Neuron (in vitro differentiated cells): ENCODE measurements at regions not wholly inside any gene's neighbourhood (a gene's known extent, or its start where the extent isn't known, plus 50 kb on each side); places are given as distances from the start of the nearest gene placed in this dataset.
"Not testable (repeated sequence)": the region's sequence is repeated elsewhere in the genome, so short reads cannot be mapped to it uniquely, and the experiment has no call there.

ENCODE experiments used
- H2AFZ ChIP-seq: one replicate; pipeline ENCODE4 v1.6.1; 2013; ENCODE audit warnings: low read depth, mild to moderate bottlenecking, inconsistent platforms, low read length, moderate library complexity
- H3K27me3 ChIP-seq: one replicate; pipeline ENCODE4 v1.6.1; 2013; ENCODE audit warnings: low read length; ENCODE audit not compliant: insufficient read depth
- H3K36me3 ChIP-seq: one replicate; pipeline ENCODE4 v1.6.1; 2013; ENCODE audit warnings: low read length; ENCODE audit not compliant: insufficient read depth
- H3K4me1 ChIP-seq: one replicate; pipeline ENCODE4 v1.6.1; 2013; ENCODE audit warnings: low read length; ENCODE audit not compliant: insufficient read depth
- H3K4me3 ChIP-seq: 2 replicates; pipeline ENCODE4 v1.5.1; 2013; ENCODE audit warnings: mild to moderate bottlenecking, low read length, moderate library complexity
- H3K9me3 ChIP-seq: one replicate; pipeline ENCODE4 v1.6.1; 2013; ENCODE audit warnings: low read length

- Histone ChIP-seq H3K9me3 (no peaks in the 10 kb centered on the region), H3K4me3 (no peak overlapping the region), H3K4me1 (peaks cover 10% of the 10 kb centered on the region), H3K27me3 (no peaks in the 10 kb centered on the region), H3K36me3 (peaks cover under 1% of the 10 kb centered on the region), H2AFZ (no peak overlapping the region)
These were observed 133.2 kb downstream of the MRPL57 start for GRCh38 chr13:21309542-21310172.

GRCh38 chr13:21310220-21310619, 133.8 kb downstream of the MRPL57 start:
- Histone ChIP-seq H3K4me1 (peaks cover 10% of the 10 kb centered on the region), H3K36me3 (no peaks in the 10 kb centered on the region), H3K27me3 (no peaks in the 10 kb centered on the region), H3K9me3 (no peaks in the 10 kb centered on the region), H3K4me3 (no peak overlapping the region), H2AFZ (no peak overlapping the region)

- not testable (repeated sequence) for H2AFZ ChIP-seq, H3K36me3 ChIP-seq, H3K4me3 ChIP-seq, H3K27me3 ChIP-seq, H3K9me3 ChIP-seq, H3K4me1 ChIP-seq
These were observed 138.5 kb downstream of the MRPL57 start for GRCh38 chr13:21314976-21315375.

- Histone ChIP-seq H3K4me1 (no peaks in the 10 kb centered on the region), H3K4me3 (no peak overlapping the region), H3K36me3 (no peaks in the 10 kb centered on the region), H3K27me3 (no peaks in the 10 kb centered on the region), H3K9me3 (no peaks in the 10 kb centered on the region), H2AFZ (no peak overlapping the region)
These were observed 139.9 kb downstream of the MRPL57 start for GRCh38 chr13:21316376-21316775.

GRCh38 chr13:21318891-21319532, 140.1 kb downstream of the ZDHHC20 start:
- no peak overlapping the region for H2AFZ ChIP-seq
- no peaks in the 10 kb centered on the region for H3K36me3 ChIP-seq
- no peaks in the 10 kb centered on the region for H3K9me3 ChIP-seq
- no peaks in the 10 kb centered on the region for H3K27me3 ChIP-seq
- no peaks in the 10 kb centered on the region for H3K4me1 ChIP-seq
- no peak overlapping the region for H3K4me3 ChIP-seq

GRCh38 chr13:21319869-21320641, 139.0 kb downstream of the ZDHHC20 start:
- no peaks in the 10 kb centered on the region for H3K36me3 ChIP-seq
- H3K9me3 ChIP-seq = no peaks in the 10 kb centered on the region
- H3K4me1 ChIP-seq = no peaks in the 10 kb centered on the region
- H3K27me3 ChIP-seq = no peaks in the 10 kb centered on the region
- H3K4me3 ChIP-seq = no peak overlapping the region
- H2AFZ ChIP-seq = no peak overlapping the region

GRCh38 chr13:21320642-21321034, 138.5 kb downstream of the ZDHHC20 start:
- Histone ChIP-seq H2AFZ (no peak overlapping the region), H3K9me3 (no peaks in the 10 kb centered on the region), H3K27me3 (no peaks in the 10 kb centered on the region), H3K4me3 (no peak overlapping the region), H3K36me3 (no peaks in the 10 kb centered on the region), H3K4me1 (no peaks in the 10 kb centered on the region)

GRCh38 chr13:21321269-21321668, 137.8 kb downstream of the ZDHHC20 start:
- Histone ChIP-seq H3K27me3 (no peaks in the 10 kb centered on the region), H3K4me1 (no peaks in the 10 kb centered on the region), H2AFZ (no peak overlapping the region), H3K36me3 (no peaks in the 10 kb centered on the region), H3K4me3 (no peak overlapping the region), H3K9me3 (no peaks in the 10 kb centered on the region)

GRCh38 chr13:21322327-21322965, 136.7 kb downstream of the ZDHHC20 start:
- H2AFZ ChIP-seq = no peak overlapping the region
- no peaks in the 10 kb centered on the region for H3K27me3 ChIP-seq
- no peaks in the 10 kb centered on the region for H3K4me1 ChIP-seq
- no peaks in the 10 kb centered on the region for H3K9me3 ChIP-seq
- no peak overlapping the region for H3K4me3 ChIP-seq
- no peaks in the 10 kb centered on the region for H3K36me3 ChIP-seq
